ENCODE measurements at regions not wholly inside any gene's neighbourhood (a gene's known extent, or its start where the extent isn't known, plus 50 kb on each side); places are given as distances from the start of the nearest gene placed in this dataset.

- no peak for TF ChIP-seq EZH2 (IDR thresholded peaks at IDR 0.05; ENCODE audit: low read depth)
- TF ChIP-seq CTCF (conservative IDR thresholded peaks at IDR 0.05), result no peak
Measured at GRCh38 chr6:14422917-14423316, 305.3 kb downstream of the CD83 start.
